MG63 (cell line): ENCODE measurements at regions not wholly inside any gene's neighbourhood (a gene's known extent, or its start where the extent isn't known, plus 50 kb on each side); places are given as distances from the start of the nearest gene placed in this dataset.
A peak's percentile ranks its signal among the peaks of the same experiment; 100 is the strongest.

ENCODE experiments used
- DNase-seq: peaks from one replicate; pipeline ENCODE4 v3.0.0-alpha.2; 2020
- H3K27me3 ChIP-seq: fragments of 250-450 bp; sonication (Bioruptor Pico); 2 replicates; pipeline ENCODE4 v1.5.1; 2020; ENCODE audit warnings: mild to moderate bottlenecking, moderate library complexity
- H3K36me3 ChIP-seq: fragments of 250-450 bp; sonication (Bioruptor Pico); 2 replicates; pipeline ENCODE4 v1.5.1; 2020; ENCODE audit warnings: mild to moderate bottlenecking, moderate library complexity
- H3K4me3 ChIP-seq: fragments of 250-450 bp; sonication (Bioruptor Pico); 2 replicates; pipeline ENCODE4 v1.5.1; 2020; ENCODE audit warnings: mild to moderate bottlenecking, moderate library complexity
- H3K9me3 ChIP-seq: fragments of 250-450 bp; sonication (Bioruptor Pico); 2 replicates; pipeline ENCODE4 v1.5.1; 2020; ENCODE audit warnings: mild to moderate bottlenecking, moderate library complexity

DNA sequence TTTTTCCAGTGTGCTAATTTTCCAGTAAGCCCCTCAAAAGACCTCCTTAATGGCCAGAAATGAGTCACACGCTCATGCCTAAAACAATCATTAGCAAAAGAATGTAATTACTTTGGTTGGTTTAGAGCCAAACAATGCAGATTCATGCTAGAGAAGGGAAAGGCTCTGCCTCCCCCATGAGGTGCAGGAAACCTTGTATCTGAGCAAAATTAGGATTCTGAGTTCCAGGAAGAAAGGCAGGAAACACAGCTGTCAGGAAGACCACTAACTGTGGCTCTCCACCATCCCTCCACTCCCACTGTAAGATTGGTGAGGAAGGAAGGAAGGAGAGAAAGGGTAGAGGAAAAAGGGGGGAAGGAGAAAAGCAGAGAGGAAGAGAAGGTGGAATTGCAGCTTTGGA, 104.9 kb upstream of the DHX15 start:
- no peaks in the 10 kb centered on the region for H3K27me3 ChIP-seq
- H3K36me3 ChIP-seq: no peaks in the 10 kb centered on the region
- DNase-seq: no peak
- no peaks in the 10 kb centered on the region for H3K9me3 ChIP-seq
- no peak overlapping the region for H3K4me3 ChIP-seq

DNA sequence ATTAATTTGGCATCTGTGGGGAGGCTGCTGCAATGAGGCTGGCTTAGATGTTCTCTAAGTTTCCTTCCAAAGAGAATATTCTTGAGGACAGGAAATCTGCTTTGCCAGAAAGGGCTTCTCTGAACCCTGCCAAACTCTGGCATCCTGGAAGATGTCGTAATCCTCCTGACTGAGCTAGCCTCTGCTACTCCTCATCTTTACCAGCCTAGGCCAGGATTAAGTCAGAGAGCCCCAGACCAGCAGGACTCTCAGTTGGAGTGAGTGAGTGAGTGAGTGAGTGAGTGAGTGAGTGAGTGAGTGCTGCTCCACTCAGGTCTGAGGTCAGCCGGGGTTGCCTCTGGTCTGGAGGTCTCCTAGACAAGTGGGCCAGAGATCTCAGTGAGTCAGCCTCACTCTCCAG, 104.9 kb upstream of the SOD3 start:
- no peaks in the 10 kb centered on the region for H3K27me3 ChIP-seq
- no peaks in the 10 kb centered on the region for H3K9me3 ChIP-seq
- no peak overlapping the region for H3K4me3 ChIP-seq
- DNase-seq: peak; percentile 70
- H3K36me3 ChIP-seq: no peaks in the 10 kb centered on the region

DNA sequence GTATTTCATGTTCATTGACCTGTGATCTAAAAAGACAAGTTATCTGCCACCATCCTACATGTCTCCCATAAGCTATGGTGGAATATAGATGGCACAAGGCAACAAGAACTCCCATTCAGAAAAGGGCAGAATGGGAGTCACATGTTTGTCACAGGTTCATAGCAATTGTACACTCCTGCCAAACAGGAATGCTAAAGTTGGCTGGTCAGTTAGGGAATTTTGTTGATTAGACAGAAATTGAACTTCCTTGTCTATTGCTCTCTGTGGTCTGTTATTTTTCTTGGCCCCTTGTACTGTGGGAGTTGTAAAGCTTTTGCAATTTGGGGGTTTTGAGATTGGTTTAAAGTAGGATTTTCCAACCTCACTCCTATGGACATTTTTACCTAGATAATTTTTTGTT, 101.7 kb upstream of the SOD3 start:
- H3K36me3 ChIP-seq: no peaks in the 10 kb centered on the region
- DNase-seq: no peak
- no peaks in the 10 kb centered on the region for H3K9me3 ChIP-seq
- H3K4me3 ChIP-seq: no peak overlapping the region
- H3K27me3 ChIP-seq: no peaks in the 10 kb centered on the region

DNA sequence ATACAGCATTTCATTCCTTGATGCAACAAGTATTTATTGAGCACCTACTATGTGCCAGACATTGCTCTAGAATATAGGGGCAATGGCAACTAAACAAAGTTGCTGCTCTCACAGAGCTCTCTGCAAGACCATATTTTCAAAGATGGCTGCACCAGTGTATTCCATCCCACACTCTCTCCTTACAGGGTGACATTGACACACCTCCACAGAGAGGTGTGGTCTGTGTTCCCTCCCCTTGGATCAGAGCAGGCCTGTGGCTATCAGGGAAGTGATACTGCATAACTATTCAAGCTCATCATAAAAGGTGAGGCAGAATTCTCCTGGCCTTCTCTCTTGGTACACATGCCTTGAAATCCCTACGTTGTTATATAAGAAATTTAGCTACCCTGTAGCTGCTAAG, 95.3 kb upstream of the SOD3 start:
- no peaks in the 10 kb centered on the region for H3K36me3 ChIP-seq
- no peak overlapping the region for H3K4me3 ChIP-seq
- no peaks in the 10 kb centered on the region for H3K9me3 ChIP-seq
- H3K27me3 ChIP-seq: no peaks in the 10 kb centered on the region
- no peak for DNase-seq

DNA sequence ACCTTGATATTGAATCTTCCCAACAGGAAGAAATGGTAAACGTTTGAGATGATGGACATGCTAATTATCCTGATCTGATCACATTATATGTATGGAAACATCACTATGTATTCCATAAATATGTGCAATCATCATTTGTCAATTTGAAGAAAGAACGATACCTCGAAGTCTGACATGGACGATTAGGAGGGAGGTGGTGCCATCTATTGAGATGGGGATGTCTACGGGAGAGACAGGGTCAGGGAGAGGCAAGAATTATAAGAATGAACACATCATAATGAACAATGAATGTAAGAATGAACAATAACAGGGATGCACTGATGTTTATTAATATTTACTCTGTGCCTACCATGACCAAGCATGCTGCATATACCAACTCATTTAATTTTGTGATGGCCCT, 93.7 kb upstream of the SOD3 start:
- Histone ChIP-seq H3K36me3 (no peaks in the 10 kb centered on the region), H3K4me3 (no peak overlapping the region)

DNA sequence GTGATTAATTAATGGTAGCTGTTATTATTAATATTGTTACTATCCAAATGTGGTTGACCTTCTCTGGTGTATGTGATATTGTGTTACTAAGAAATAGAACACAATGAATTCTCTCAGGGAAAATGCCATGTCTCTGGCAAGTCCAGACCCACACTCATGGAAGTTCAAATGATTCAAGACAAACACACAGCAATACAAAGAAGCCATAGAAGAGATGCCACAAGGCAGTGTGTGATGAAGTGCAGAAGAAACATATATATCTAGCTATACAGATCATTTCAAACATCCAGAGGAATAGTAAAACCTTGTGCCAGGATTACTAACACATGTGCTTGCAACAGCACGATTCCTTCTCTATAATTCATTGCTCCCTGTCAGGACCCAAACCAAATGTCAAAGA, 93.1 kb upstream of the SOD3 start:
- Histone ChIP-seq H3K4me3 (no peak overlapping the region), H3K36me3 (no peaks in the 10 kb centered on the region), H3K9me3 (no peaks in the 10 kb centered on the region), H3K27me3 (no peaks in the 10 kb centered on the region)
- DNase-seq: no peak

More for the DNA sequence above, 93.7 kb upstream of the SOD3 start:
- H3K27me3 ChIP-seq: no peaks in the 10 kb centered on the region
- H3K9me3 ChIP-seq: no peaks in the 10 kb centered on the region
- no peak for DNase-seq

DNA sequence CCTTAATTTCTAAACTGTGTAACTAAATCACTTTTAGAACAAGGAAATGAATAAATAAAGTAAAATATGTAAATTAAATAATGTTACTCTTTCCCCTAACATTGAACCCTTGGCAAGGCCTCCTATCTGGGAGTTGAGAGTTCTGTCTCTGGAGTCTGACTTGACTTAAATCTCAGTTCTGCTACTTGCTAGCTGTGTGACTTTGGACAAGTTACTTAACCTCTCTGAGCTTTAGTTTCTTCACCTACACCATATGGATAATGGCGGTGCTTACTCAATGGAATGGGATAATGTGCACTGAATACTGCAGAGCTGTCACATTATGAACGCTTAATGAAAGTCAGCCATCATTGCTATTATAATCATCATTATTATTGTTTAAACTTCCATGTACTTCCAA, 92.1 kb upstream of the SOD3 start:
- no peaks in the 10 kb centered on the region for H3K36me3 ChIP-seq
- no peak for DNase-seq
- no peak overlapping the region for H3K4me3 ChIP-seq
- no peaks in the 10 kb centered on the region for H3K9me3 ChIP-seq
- no peaks in the 10 kb centered on the region for H3K27me3 ChIP-seq

DNA sequence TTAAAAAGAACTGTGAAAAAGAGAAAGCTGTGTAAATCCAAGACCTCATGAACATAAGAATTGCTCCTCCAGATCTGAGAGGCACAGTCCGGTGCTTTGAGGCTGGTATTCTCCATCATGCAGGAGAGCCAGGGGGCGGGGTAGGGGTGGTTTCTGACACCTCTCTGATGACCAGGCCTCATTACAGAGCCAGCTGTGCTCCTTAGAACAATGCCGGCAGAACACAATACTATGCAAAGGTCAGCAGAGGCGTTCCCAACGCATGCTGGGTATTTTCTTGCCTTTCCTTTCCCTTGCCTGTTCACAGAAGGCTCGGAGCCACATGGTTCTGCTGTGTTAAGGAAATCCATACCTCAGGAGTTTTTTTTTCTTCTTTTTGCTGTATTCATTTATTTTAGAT, 91.2 kb upstream of the SOD3 start:
- Histone ChIP-seq H3K27me3 (no peaks in the 10 kb centered on the region), H3K4me3 (no peak overlapping the region), H3K36me3 (no peaks in the 10 kb centered on the region), H3K9me3 (no peaks in the 10 kb centered on the region)
- no peak for DNase-seq

DNA sequence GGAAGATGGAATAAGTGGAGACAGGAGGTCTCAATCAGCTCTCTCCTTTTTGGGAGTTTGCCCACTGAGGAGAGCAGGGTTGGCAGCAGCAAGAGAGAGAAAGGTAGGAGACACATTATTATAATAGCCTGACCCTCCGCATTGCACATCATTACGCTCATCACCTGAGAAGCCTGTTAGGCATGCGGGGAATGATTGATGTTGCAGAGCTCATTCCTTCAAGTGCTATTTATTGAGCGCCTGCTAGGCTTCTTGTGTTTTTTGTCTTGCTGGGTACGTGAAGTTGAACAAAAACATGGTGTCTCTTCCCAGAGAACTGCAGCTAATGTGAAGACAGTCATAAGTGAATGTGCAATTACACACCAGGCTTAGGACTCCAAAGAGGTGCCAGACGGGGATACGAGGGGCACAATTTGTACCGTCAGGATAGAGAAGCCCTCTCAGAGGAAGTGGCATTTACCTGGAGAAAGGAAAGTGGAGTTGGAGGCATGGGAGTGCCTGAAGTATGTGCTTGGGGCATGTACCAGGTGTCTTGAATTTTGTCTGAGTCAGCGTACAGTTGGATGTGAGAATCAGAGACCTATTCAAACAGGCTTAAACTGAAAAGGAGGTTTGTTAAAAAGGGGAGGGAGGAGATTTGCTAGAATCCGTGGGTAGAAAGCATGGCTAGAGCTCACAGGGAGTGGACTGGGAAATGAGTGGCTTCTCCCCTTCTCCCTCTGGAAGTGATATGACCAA, 90.2 kb upstream of the SOD3 start:
- no peaks in the 10 kb centered on the region for H3K9me3 ChIP-seq
- no peak for DNase-seq
- H3K36me3 ChIP-seq: no peaks in the 10 kb centered on the region
- no peak overlapping the region for H3K4me3 ChIP-seq
- H3K27me3 ChIP-seq: no peaks in the 10 kb centered on the region

DNA sequence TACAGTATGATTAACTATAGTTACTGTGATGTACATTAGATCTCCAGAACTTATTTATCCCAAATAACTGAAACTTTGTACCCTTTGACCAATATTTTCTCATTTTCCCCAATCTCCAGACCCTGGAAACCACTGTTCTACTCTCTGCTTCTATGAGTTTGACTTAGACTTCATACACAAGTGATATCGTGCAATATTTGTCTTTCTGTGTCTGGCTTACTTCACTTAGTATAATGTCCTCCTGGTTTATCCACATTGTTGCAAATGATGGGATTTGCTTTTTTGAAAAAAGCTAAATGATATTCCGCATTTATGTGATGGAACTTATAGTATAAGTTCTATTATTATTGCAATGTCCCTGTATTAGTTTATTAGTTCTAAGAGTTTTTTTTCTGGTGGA, 81.8 kb upstream of the SOD3 start:
- 0 out of 2 replicates have a peak, but pooled peaks cover 3% of the 10 kb centered on the region for H3K9me3 ChIP-seq
- H3K27me3 ChIP-seq: no peaks in the 10 kb centered on the region
- no peak overlapping the region for H3K4me3 ChIP-seq
- DNase-seq: no peak
- H3K36me3 ChIP-seq: no peaks in the 10 kb centered on the region

DNA sequence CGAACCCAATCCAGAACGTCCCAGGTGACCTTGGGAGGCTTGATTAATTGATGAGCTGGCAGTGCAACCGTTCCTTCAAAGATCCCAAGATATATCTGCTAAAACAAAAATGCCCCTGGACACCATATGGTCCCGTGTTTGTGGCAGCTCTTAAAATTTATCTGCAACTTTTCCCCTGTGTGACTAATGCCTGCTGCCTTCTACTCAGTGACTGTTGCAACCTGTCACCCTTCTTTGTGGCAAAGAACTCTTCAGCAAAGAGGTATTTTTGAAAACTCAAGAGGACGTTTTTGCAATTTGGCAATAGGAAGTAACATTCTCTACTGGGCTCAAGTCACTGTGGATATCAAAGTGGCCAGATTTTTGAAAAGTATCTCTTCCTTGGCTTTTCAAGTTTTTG, 75.8 kb upstream of the SOD3 start:
- Histone ChIP-seq H3K27me3 (no peaks in the 10 kb centered on the region), H3K4me3 (no peak overlapping the region), H3K9me3 (0 out of 2 replicates have a peak, but pooled peaks cover 2% of the 10 kb centered on the region), H3K36me3 (no peaks in the 10 kb centered on the region)
- no peak for DNase-seq

DNA sequence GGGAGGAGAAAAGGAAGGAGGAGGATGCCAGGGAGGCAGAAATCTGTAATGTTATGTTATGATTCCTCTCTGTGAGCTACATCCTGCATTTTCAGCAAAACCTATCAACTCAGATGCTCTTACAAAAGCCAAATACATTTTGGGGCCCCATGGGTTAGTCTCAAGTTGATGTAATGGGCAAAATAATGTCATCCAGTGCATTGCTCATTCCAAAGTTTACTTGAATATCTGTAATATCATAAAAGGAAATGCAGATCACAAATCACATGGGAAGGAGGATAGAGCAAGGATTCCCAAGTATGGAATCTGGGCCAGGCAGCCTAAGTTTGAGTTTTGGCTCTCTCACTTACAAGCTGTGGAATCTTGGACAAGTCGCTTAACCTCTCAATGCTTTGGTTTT, 74.9 kb upstream of the SOD3 start:
- H3K36me3 ChIP-seq: no peaks in the 10 kb centered on the region
- H3K27me3 ChIP-seq: no peaks in the 10 kb centered on the region
- no peaks in the 10 kb centered on the region for H3K9me3 ChIP-seq
- H3K4me3 ChIP-seq: no peak overlapping the region
- no peak for DNase-seq

DNA sequence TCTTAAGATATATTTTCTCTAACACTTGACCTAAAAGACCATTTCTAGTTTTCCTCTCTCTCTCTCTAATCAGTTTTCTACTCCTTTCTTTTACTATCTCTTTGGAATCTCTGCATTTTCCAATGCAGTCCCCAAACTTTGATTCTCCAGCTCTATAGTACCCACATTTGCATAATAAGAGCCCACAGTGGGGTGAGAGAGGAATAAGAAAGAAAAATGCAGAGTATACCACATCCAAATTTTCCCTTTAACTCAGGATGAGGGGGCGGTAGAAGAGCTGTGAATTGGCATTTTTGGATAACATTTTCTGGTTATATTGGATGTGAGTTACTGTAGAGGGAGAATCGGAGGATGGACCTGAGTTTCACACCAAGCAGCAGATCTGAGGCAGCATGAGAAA, 74.4 kb upstream of the SOD3 start:
- no peaks in the 10 kb centered on the region for H3K27me3 ChIP-seq
- H3K4me3 ChIP-seq: no peak overlapping the region
- no peak for DNase-seq
- no peaks in the 10 kb centered on the region for H3K36me3 ChIP-seq
- no peaks in the 10 kb centered on the region for H3K9me3 ChIP-seq

DNA sequence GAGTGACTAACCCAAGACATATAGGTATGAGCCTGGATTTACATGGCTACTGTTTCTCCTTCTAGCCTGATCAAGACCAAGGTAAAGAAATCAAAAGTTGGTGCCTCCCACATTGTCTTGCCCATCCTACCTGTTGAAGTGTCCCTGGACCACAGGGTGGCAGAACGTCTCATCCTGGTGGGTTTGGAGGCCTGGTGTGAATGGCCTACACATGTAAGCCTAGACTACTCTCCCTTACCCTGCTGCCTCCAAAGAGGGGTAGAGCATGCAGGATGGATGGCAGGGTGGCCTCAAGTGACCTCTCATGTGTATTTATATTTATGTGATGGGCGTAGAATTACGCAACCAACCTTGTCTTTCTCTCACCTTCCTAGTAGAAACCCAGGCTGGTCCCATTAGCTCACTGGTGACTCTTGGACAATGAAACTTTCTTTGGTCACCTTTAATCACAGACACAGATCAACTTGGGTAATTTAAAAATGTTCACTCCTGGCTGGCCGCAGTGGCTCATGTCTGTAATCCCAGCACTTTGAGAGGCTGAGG, 73.3 kb upstream of the SOD3 start:
- Histone ChIP-seq H3K27me3 (no peaks in the 10 kb centered on the region), H3K4me3 (no peak overlapping the region), H3K9me3 (no peaks in the 10 kb centered on the region), H3K36me3 (no peaks in the 10 kb centered on the region)
- DNase-seq: no peak

DNA sequence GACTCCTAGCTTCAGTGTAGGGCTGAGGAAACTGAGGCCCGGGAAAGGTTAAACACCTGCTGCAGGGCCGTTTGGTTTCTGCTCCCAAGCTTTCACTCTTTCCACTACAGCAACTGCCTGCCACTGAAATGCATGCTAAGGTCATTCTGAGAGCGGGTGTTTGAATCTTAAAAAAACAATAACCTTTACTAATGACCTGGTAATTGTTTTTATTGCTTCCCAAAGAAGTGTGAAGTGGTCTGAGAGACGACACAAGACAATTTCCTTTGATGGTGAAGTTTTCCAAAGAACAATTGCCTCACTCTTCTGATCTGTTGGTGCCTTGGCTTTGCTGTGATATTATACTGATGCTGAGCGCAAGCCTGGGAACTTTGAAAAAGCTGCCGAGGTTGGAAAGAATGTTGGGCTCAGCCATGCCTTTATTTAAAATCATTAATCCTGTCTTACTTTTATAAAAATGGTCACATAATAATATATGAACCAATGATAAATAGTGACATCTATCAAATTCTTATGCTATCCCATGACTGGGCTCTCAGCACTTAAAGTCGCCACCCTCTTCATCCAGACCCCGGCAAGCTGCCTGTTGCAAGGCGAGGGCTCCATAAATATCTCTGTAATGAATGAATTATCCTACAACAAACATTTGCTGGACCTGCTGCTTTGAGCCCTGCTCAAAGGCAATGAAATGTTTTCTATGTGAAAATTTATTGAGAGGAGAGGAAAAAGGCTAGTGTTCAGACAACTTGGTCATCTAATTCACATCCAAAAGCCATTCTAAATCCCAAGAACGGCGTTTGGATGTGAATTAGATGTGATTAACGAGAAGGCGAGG, 67.8 kb upstream of the SOD3 start:
- no peaks in the 10 kb centered on the region for H3K9me3 ChIP-seq
- no peaks in the 10 kb centered on the region for H3K36me3 ChIP-seq
- H3K27me3 ChIP-seq: no peaks in the 10 kb centered on the region
- DNase-seq: no peak
- no peak overlapping the region for H3K4me3 ChIP-seq

DNA sequence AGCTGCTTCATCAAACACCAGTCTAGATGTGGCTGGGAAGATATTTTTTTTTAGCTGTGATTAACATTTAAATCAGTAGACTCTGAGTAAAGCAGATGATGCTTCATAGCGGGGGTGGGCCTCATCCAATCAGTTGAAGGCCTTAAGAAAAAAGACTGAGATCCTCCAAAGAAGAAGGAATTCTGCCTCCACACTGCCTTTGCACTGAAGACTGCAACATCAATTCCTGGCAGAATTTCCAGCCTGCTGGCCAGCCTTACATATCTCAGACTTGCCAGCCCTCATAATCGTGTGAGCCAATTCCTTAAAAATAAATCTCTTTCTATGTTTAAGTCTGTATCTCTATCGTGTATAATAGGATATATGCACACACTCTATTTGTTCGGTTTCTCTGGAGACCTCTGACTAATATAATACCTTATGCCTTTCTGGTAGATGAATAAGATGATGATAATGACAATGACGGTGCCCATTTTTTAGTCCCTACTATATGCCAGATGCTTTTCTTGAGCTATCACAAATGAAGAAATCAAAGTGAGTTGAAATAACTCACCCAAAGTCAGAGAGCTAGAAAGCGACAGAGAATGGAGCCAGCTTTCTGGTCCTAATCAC, 66.1 kb upstream of the SOD3 start:
- H3K27me3 ChIP-seq: no peaks in the 10 kb centered on the region
- no peaks in the 10 kb centered on the region for H3K9me3 ChIP-seq
- H3K36me3 ChIP-seq: no peaks in the 10 kb centered on the region
- no peak overlapping the region for H3K4me3 ChIP-seq
- DNase-seq: peak; percentile 49

DNA sequence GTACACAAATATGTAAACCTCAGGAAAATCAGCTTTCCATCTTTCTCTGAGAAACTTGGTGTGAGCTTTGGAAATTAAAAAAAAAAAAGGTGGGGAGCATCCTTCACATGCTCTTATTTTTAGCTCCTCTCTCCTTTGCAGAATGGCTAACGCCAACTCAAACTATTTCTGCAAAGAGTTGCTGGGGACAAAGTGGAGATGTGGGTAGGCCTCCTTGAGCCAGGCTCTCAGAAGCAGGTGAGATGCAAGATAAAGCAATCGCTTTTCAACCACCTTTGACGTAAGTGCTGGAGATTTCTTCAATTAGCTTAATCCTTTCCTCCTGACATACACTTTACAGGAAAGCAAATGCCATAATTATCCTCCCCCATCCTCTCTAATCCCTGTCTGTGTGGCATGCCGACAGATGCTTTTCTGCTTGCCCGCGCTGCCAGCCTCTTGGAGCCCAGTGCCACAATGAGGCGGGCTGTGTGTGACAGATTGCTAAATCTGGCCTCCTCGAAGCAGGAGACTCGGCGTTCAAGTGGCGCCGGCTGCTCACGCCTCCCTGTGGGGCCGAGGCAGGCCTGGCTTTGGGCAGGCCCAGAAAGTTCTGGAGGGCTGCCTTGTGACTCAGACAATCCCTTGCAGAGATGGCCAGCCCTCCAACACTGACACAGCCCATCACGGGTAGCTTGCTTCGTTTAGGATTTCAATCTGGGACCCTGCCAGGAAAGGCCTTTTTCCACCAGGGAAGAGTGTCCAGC, 64.9 kb upstream of the SOD3 start:
- no peaks in the 10 kb centered on the region for H3K36me3 ChIP-seq
- no peaks in the 10 kb centered on the region for H3K27me3 ChIP-seq
- DNase-seq: peak; percentile 92
- no peaks in the 10 kb centered on the region for H3K9me3 ChIP-seq
- H3K4me3 ChIP-seq: no peak overlapping the region
